ENCODE measurements at regions not wholly inside any gene's neighbourhood (a gene's known extent, or its start where the extent isn't known, plus 50 kb on each side); places are given as distances from the start of the nearest gene placed in this dataset.

DNA sequence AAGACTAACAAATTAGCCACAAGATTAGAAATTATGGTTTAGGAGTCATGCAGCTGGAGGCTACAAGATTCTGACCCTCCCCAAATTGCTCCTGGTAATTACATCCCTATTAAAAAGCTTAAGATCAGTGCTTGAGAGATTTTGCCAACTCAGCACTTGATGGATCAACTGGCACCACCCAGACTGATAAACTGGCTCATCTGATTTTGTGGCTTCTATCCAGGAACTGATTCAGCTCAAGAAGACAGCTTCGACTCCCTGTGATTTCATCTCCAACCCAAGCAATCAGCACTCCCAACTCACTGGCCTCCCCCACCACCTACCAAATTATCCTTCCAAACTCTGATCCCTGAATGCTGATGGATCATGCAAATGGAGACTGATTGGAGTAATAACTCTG is 94.8 kb downstream of the TNFRSF13B start:
- TF ChIP-seq CSRNP3 (CRISPR knock-in tag; IDR thresholded peaks at IDR 0.05) (no peak), ZNF8 (CRISPR knock-in tag; IDR thresholded peaks at IDR 0.05) (no peak), ZNF70 (CRISPR knock-in tag; IDR thresholded peaks at IDR 0.05) (no peak), SNAI2 (CRISPR knock-in tag; IDR thresholded peaks at IDR 0.05) (no peak), ZNF565 (CRISPR knock-in tag; conservative IDR thresholded peaks at IDR 0.05; ENCODE audit: low read depth) (no peak), GLIS3 (CRISPR knock-in tag; IDR thresholded peaks at IDR 0.05) (no peak), RARB (CRISPR knock-in tag; IDR thresholded peaks at IDR 0.05) (no peak)
- TF ChIP-seq, protein P1, sequence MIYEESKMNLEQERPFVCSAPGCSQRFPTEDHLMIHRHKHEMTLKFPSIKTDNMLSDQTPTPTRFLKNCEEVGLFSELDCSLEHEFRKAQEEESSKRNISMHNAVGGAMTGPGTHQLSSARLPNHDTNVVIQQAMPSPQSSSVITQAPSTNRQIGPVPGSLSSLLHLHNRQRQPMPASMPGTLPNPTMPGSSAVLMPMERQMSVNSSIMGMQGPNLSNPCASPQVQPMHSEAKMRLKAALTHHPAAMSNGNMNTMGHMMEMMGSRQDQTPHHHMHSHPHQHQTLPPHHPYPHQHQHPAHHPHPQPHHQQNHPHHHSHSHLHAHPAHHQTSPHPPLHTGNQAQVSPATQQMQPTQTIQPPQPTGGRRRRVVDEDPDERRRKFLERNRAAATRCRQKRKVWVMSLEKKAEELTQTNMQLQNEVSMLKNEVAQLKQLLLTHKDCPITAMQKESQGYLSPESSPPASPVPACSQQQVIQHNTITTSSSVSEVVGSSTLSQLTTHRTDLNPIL (CRISPR knock-in tag; IDR thresholded peaks at IDR 0.05; ENCODE audit: low read depth) = no peak

Data from SK-N-SH treated with all-trans-retinoic acid at 6 μM for 48 hours (cell line).